Activated CD8-positive, alpha-beta memory T cell treated with anti-CD3 and anti-CD28 coated beads for 36 hours (primary cell): ENCODE measurements at regions not wholly inside any gene's neighbourhood (a gene's known extent, or its start where the extent isn't known, plus 50 kb on each side); places are given as distances from the start of the nearest gene placed in this dataset.

Source experiments
- CTCF ChIA-PET: fragments of 350-600 bp; sonication (Branson Sonifier 250); formaldehyde crosslinking; loops from one replicate; lab custom pipeline; 2021; ENCODE audit warnings: antibody characterized with exemption; lab: Charles Lee
- POLR2A ChIA-PET: fragments of 350-600 bp; sonication (Branson Sonifier 250); formaldehyde crosslinking; loops from one replicate; lab custom pipeline; 2021; ENCODE audit warnings: antibody characterized with exemption; lab: Charles Lee

GRCh38 chr1:232890340-232890943 is 60.0 kb upstream of the NTPCR start:
- CTCF ChIA-PET, result no interaction called here
- POLR2A ChIA-PET, result no interaction called here

- POLR2A ChIA-PET, result no interaction called here
- CTCF ChIA-PET, result no interaction called here
Measured at GRCh38 chr1:232891071-232891470, 59.3 kb upstream of the NTPCR start.

GRCh38 chr1:232891656-232892317 is 58.6 kb upstream of the NTPCR start:
- CTCF ChIA-PET, result no interaction called here
- POLR2A ChIA-PET, result no interaction called here

- CTCF ChIA-PET, result no interaction called here
- POLR2A ChIA-PET, result no interaction called here
Measured at GRCh38 chr1:232893481-232894313, 56.7 kb upstream of the NTPCR start.

GRCh38 chr1:232894436-232894835 is 56.0 kb upstream of the NTPCR start:
- POLR2A ChIA-PET, result no interaction called here
- CTCF ChIA-PET, result no interaction called here

- CTCF ChIA-PET, result no interaction called here
- POLR2A ChIA-PET, result no interaction called here
Measured at GRCh38 chr1:232897949-232898465, 52.4 kb upstream of the NTPCR start.

GRCh38 chr1:232899268-232899667 is 51.1 kb upstream of the NTPCR start:
- CTCF ChIA-PET, result no interaction called here
- POLR2A ChIA-PET, result no interaction called here

- CTCF ChIA-PET, result no interaction called here
- POLR2A ChIA-PET, result no interaction called here
Measured at GRCh38 chr1:232899839-232900238, 50.6 kb upstream of the NTPCR start.
